Activated naive CD4-positive, alpha-beta T cell treated with anti-CD3 and anti-CD28 coated beads for 36 hours (primary cell): ENCODE measurements at regions not wholly inside any gene's neighbourhood (a gene's known extent, or its start where the extent isn't known, plus 50 kb on each side); places are given as distances from the start of the nearest gene placed in this dataset.

Source experiments
- CTCF ChIA-PET: fragments of 350-600 bp; sonication (Branson Sonifier 250); formaldehyde crosslinking; loops from one replicate; lab custom pipeline; 2021; ENCODE audit warnings: antibody characterized with exemption; lab: Charles Lee
- DNase-seq: peaks from one replicate; pipeline ENCODE4 v3.0.0-alpha.2; 2020
- H3K27ac Mint-ChIP-seq: one replicate; pipeline ENCODE4 v1.8.0; 2021; ENCODE audit warnings: mild to moderate bottlenecking, mixed read lengths
- H3K27me3 Mint-ChIP-seq: one replicate; pipeline ENCODE4 v1.8.0; 2021; ENCODE audit warnings: low read depth, mixed read lengths
- H3K36me3 Mint-ChIP-seq: one replicate; pipeline ENCODE4 v1.8.0; 2021; ENCODE audit warnings: low read depth, mixed read lengths
- H3K4me1 Mint-ChIP-seq: one replicate; pipeline ENCODE4 v1.8.0; 2021; ENCODE audit warnings: low read depth, mixed read lengths
- H3K4me3 Mint-ChIP-seq: one replicate; pipeline ENCODE4 v1.8.0; 2021; ENCODE audit warnings: mild to moderate bottlenecking, moderate library complexity, mixed read lengths
- H3K9me3 Mint-ChIP-seq: one replicate; pipeline ENCODE4 v1.8.0; 2021; ENCODE audit warnings: mixed read lengths
- intact Hi-C: fragments of 100-400 bp; cut with micrococcal nuclease; formaldehyde crosslinking; loops from one replicate; pipeline ENCODE4 v1.15.1; 2023

DNA sequence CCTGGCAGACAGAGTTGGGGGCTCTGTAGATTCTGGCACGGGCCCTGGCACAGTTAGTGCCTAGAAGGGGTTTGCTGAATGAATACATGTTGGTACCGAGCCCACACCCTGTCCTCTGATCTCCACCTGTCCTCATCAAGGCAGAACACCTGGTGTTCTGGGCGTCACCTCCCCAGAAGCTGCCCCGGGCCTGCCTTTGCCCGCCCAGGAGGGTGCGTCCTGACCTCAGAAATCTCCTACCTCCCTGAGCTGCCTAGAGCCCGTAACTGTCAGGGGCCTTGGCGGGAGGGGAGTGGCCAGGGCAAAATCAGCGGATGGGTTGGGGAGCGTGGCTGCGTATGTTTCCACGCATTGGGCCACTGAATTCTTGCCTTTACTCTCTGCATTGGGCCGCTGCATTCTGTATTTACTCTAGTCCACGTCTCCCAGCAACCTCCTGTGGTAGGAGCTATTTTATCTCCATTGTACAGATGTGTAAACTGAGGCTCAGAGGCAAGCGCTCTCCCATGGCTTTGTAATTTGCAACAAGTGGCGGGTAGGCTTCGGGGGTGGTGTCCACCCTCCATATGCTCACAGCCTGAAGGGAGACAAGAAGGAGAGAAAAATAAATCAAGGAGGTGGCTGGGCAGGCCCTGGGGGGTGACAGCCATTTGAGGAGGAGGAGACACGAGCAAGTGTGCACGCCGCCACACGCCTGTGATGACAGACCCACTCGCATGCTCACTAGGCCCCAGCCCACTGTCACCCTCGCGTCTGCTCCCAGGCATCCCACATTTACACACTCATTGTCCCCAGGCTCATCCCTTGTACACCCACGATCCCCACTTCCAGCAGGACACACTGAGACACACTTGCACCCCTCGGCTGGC is 95.7 kb upstream of the WNT4 start:
- no peaks in the 10 kb centered on the region for H3K4me1 Mint-ChIP-seq
- H3K36me3 Mint-ChIP-seq: no peaks in the 10 kb centered on the region
- CTCF ChIA-PET: no interaction called here
- no peak overlapping the region for H3K4me3 Mint-ChIP-seq
- intact Hi-C loops: no loop called here
- H3K27ac Mint-ChIP-seq: no peak overlapping the region
- H3K27me3 Mint-ChIP-seq: peaks cover 4% of the 10 kb centered on the region
- DNase-seq: no peak
- H3K9me3 Mint-ChIP-seq: no peaks in the 10 kb centered on the region

DNA sequence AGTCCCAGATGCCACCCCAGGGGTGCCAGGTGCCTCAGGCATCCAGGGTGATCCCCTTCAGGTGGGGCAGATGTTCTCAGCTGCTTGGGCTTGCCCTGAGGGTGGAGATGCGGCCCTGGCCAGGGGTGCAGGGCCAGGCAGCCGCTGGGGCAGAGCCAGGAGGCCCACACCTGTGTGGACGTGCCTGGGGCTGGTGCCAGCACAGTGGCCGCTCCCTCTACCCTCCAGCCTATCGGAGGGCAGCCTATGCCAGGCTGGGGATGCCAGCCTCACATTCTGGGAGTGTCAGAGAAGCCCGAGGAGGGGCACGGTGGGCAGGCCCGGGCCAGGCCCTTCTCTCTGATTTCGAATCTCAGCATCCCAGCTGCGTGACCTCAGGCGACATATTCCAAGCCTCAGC is 96.5 kb upstream of the WNT4 start:
- DNase-seq: no peak
- Mint-ChIP-seq H3K4me3 (no peak overlapping the region), H3K27me3 (peaks cover 1% of the 10 kb centered on the region), H3K9me3 (no peaks in the 10 kb centered on the region), H3K27ac (no peak overlapping the region), H3K36me3 (no peaks in the 10 kb centered on the region), H3K4me1 (no peaks in the 10 kb centered on the region)
- CTCF ChIA-PET: no interaction called here
- intact Hi-C loops: no loop called here

GRCh38 chr1:22241250-22241649 is 98.4 kb upstream of the WNT4 start:
- CTCF ChIA-PET: no interaction called here
- no peaks in the 10 kb centered on the region for H3K9me3 Mint-ChIP-seq
- H3K27me3 Mint-ChIP-seq: no peaks in the 10 kb centered on the region
- intact Hi-C loops: no loop called here
- H3K36me3 Mint-ChIP-seq: no peaks in the 10 kb centered on the region
- H3K4me1 Mint-ChIP-seq: no peaks in the 10 kb centered on the region
- no peak overlapping the region for H3K27ac Mint-ChIP-seq
- no peak for DNase-seq
- H3K4me3 Mint-ChIP-seq: no peak overlapping the region

GRCh38 chr1:22241811-22242210 is 98.9 kb upstream of the WNT4 start:
- Mint-ChIP-seq H3K27me3 (no peaks in the 10 kb centered on the region), H3K9me3 (no peaks in the 10 kb centered on the region), H3K4me3 (no peak overlapping the region), H3K27ac (no peak overlapping the region), H3K4me1 (no peaks in the 10 kb centered on the region), H3K36me3 (no peaks in the 10 kb centered on the region)
- intact Hi-C loops: no loop called here
- CTCF ChIA-PET: no interaction called here
- no peak for DNase-seq

GRCh38 chr1:22245100-22245650 is 102.3 kb upstream of the WNT4 start:
- DNase-seq: no peak
- no peak overlapping the region for H3K4me3 Mint-ChIP-seq
- CTCF ChIA-PET: no interaction called here
- no peaks in the 10 kb centered on the region for H3K9me3 Mint-ChIP-seq
- no peaks in the 10 kb centered on the region for H3K4me1 Mint-ChIP-seq
- intact Hi-C loops: no loop called here
- H3K27me3 Mint-ChIP-seq: peaks cover 2% of the 10 kb centered on the region
- no peak overlapping the region for H3K27ac Mint-ChIP-seq
- H3K36me3 Mint-ChIP-seq: no peaks in the 10 kb centered on the region

GRCh38 chr1:22245726-22246125 is 102.8 kb upstream of the WNT4 start:
- no peaks in the 10 kb centered on the region for H3K36me3 Mint-ChIP-seq
- no peak overlapping the region for H3K4me3 Mint-ChIP-seq
- H3K4me1 Mint-ChIP-seq: no peaks in the 10 kb centered on the region
- CTCF ChIA-PET: no interaction called here
- H3K27ac Mint-ChIP-seq: no peak overlapping the region
- no peak for DNase-seq
- intact Hi-C loops: no loop called here
- H3K9me3 Mint-ChIP-seq: no peaks in the 10 kb centered on the region
- H3K27me3 Mint-ChIP-seq: peaks cover 2% of the 10 kb centered on the region

DNA sequence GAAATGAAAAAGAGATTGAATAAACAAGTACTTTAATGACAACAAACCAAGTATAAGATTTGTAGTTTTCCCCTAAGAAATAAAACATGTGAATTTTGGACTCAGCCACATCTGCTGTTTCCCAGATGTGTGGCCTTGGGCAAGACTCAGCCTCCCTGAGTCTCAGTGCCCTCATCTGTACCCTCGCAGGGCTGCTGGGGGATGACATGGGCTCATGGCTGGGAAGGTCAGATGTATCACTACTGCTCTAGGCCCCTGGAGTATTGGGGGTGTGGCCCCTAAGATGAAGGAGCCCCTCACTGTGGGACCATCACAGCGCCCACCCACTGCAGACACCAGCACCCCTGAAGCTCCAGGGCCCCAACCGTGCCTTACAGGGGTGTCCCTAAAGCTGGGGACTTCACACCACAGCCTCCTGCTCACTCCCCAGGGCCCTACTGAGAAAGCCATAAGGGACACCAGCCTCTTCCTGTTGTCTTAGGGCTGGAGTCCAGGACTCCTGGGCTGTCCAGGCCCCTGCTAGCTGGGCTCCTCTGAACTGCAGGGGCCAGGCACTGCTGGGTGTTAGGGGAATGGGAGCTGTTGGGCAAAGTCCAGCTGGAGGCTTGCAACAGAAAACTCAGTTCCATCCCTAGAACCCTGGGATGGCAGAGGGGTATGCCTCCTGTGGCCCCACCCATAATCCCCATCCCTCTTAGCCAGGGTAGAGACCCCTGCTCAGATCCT is 104.0 kb upstream of the WNT4 start:
- H3K36me3 Mint-ChIP-seq: no peaks in the 10 kb centered on the region
- H3K4me3 Mint-ChIP-seq: no peak overlapping the region
- H3K27me3 Mint-ChIP-seq: peaks cover 3% of the 10 kb centered on the region
- H3K27ac Mint-ChIP-seq: no peak overlapping the region
- CTCF ChIA-PET: no interaction called here
- no peaks in the 10 kb centered on the region for H3K9me3 Mint-ChIP-seq
- intact Hi-C loops: no loop called here
- DNase-seq: no peak
- H3K4me1 Mint-ChIP-seq: no peaks in the 10 kb centered on the region

GRCh38 chr1:22247527-22248245 is 104.8 kb upstream of the WNT4 start:
- intact Hi-C loops: no loop called here
- Mint-ChIP-seq H3K9me3 (no peaks in the 10 kb centered on the region), H3K36me3 (no peaks in the 10 kb centered on the region), H3K4me3 (no peak overlapping the region), H3K4me1 (no peaks in the 10 kb centered on the region), H3K27ac (no peak overlapping the region), H3K27me3 (peaks cover 6% of the 10 kb centered on the region)
- CTCF ChIA-PET: no interaction called here
- DNase-seq: no peak

- Mint-ChIP-seq H3K4me3 (no peak overlapping the region), H3K27me3 (peaks cover 8% of the 10 kb centered on the region), H3K27ac (no peak overlapping the region), H3K4me1 (no peaks in the 10 kb centered on the region), H3K9me3 (no peaks in the 10 kb centered on the region), H3K36me3 (no peaks in the 10 kb centered on the region)
- DNase-seq: no peak
- intact Hi-C loops: no loop called here
- CTCF ChIA-PET: interaction anchor here (0.6 kb wide), 1 partner anchor 29 kb away, joined by 4 read pairs; no protein-coding TSS in a partner anchor
Measured at GRCh38 chr1:22248746-22249145, 105.8 kb upstream of the WNT4 start.

GRCh38 chr1:22249928-22250680 is 107.2 kb upstream of the WNT4 start:
- no peaks in the 10 kb centered on the region for H3K4me1 Mint-ChIP-seq
- CTCF ChIA-PET: no interaction called here
- intact Hi-C loops: no loop called here
- no peak overlapping the region for H3K27ac Mint-ChIP-seq
- H3K9me3 Mint-ChIP-seq: no peaks in the 10 kb centered on the region
- no peaks in the 10 kb centered on the region for H3K36me3 Mint-ChIP-seq
- H3K4me3 Mint-ChIP-seq: no peak overlapping the region
- H3K27me3 Mint-ChIP-seq: peaks cover 11% of the 10 kb centered on the region
- no peak for DNase-seq

DNA sequence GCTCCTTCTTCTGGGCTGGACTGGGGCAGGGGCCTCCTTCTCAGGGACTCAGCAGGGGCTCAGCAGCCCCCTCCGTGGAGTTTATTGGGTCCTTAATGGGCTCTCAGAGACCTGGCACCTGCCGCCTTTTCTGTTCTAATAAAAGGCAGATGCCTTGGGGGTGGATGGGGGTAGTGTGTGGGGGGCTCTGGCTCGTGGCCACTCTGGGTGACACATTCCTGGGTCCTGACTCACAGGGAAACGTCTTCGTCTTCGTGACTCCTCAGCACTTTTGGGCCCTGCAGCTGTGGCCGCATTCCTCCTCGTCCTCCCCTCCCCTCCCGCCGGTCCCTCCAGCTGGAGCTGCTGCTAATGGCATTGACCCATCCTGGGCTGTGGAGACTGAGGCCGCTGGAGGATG is 107.8 kb upstream of the WNT4 start:
- CTCF ChIA-PET: no interaction called here
- no peaks in the 10 kb centered on the region for H3K36me3 Mint-ChIP-seq
- H3K27me3 Mint-ChIP-seq: peaks cover 11% of the 10 kb centered on the region
- no peak overlapping the region for H3K4me3 Mint-ChIP-seq
- no peaks in the 10 kb centered on the region for H3K9me3 Mint-ChIP-seq
- no peak overlapping the region for H3K27ac Mint-ChIP-seq
- H3K4me1 Mint-ChIP-seq: no peaks in the 10 kb centered on the region
- intact Hi-C loops: no loop called here
- no peak for DNase-seq

DNA sequence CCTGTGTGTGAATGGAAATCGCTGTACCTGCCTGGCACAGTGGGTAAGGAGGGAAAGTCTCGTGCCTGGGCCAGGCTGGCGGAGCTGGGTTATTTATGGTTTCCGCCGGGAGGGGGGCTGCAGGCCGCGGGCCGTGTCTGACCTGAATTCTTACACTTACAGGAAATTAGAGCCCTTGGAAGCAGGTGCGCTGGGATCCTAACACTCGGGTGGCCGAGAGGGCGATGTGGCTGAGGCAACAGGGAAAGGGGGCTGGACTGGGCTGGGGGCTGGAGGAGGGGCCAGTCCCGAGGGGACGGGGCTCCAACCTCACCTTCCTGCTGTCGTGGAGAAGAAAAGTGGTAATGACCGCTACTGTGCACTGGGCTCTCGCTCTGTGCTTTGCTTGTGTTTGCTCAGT is 109.4 kb upstream of the WNT4 start:
- Mint-ChIP-seq H3K9me3 (no peaks in the 10 kb centered on the region), H3K4me3 (no peak overlapping the region), H3K27ac (no peak overlapping the region), H3K36me3 (no peaks in the 10 kb centered on the region), H3K27me3 (peaks cover 11% of the 10 kb centered on the region), H3K4me1 (no peaks in the 10 kb centered on the region)
- DNase-seq: no peak
- CTCF ChIA-PET: no interaction called here
- intact Hi-C loops: no loop called here
